ENCODE measurements at regions not wholly inside any gene's neighbourhood (a gene's known extent, or its start where the extent isn't known, plus 50 kb on each side); places are given as distances from the start of the nearest gene placed in this dataset.

- no peak overlapping the region for H3K4me3 ChIP-seq
- no peak overlapping the region for H3K27ac ChIP-seq
- DNase-seq: no peak
- H3K4me1 ChIP-seq: no peaks in the 10 kb centered on the region
- no peaks in the 10 kb centered on the region for H3K27me3 ChIP-seq (replicated peaks in 1 of 7)
- 79 to 91% (median 88%) methylated on average over 5 of the region's 5 CpGs for WGBS, 5 donors
- peaks cover 0 to 31% (median 19%) of the 10 kb centered on the region in 8 donors for H3K9me3 ChIP-seq
- TF ChIP-seq POLR2A (IDR thresholded peaks at IDR 0.05): no peak
- no peak for TF ChIP-seq CTCF (IDR thresholded peaks at IDR 0.05 in 8 of 11, conservative IDR thresholded peaks at IDR 0.05 in 3 of 11)
- TF ChIP-seq POLR2AphosphoS5 (IDR thresholded peaks at IDR 0.05): no peak
- intact Hi-C loops (cut with DNase I; ENCODE audit: low total_unique reads): no loop called here
- H3K36me3 ChIP-seq: no peaks in the 10 kb centered on the region
Measured at GRCh38 chr12:41627476-41627875, 439.4 kb downstream of the PDZRN4 start.

GRCh38 chr12:41624571-41624970, 436.5 kb downstream of the PDZRN4 start:
- Histone ChIP-seq H3K4me3 (no peak overlapping the region), H3K4me1 (no peaks in the 10 kb centered on the region), H3K9me3 (peaks cover 0 to 18% (median 11%) of the 10 kb centered on the region in 8 donors), H3K27ac (no peak overlapping the region), H3K36me3 (no peaks in the 10 kb centered on the region), H3K27me3 (replicated peaks in 1 of 7) (no peaks in the 10 kb centered on the region)
- TF ChIP-seq CTCF (IDR thresholded peaks at IDR 0.05 in 8 of 11, conservative IDR thresholded peaks at IDR 0.05 in 3 of 11): no peak
- intact Hi-C loops (cut with DNase I; ENCODE audit: low total_unique reads): no loop called here
- 59 to 86% (median 61%) methylated on average over 1 of the region's 1 CpG for WGBS, 5 donors
- DNase-seq: no peak

Small RNA genes lying in the stretch of these regions (small RNA-seq; reads per million reads assigned to genes)
- gene RNA5SP360: 0 to 0.06 (median 0) reads per million in 4 donors
